AML-193 (cell line): ENCODE measurements at regions not wholly inside any gene's neighbourhood (a gene's known extent, or its start where the extent isn't known, plus 50 kb on each side); places are given as distances from the start of the nearest gene placed in this dataset.

ENCODE experiments used
- DNase-seq, 2 experiments: peaks; one replicate each; lab custom pipeline; 2025; lab: John Stamatoyannopoulos, UW

DNA sequence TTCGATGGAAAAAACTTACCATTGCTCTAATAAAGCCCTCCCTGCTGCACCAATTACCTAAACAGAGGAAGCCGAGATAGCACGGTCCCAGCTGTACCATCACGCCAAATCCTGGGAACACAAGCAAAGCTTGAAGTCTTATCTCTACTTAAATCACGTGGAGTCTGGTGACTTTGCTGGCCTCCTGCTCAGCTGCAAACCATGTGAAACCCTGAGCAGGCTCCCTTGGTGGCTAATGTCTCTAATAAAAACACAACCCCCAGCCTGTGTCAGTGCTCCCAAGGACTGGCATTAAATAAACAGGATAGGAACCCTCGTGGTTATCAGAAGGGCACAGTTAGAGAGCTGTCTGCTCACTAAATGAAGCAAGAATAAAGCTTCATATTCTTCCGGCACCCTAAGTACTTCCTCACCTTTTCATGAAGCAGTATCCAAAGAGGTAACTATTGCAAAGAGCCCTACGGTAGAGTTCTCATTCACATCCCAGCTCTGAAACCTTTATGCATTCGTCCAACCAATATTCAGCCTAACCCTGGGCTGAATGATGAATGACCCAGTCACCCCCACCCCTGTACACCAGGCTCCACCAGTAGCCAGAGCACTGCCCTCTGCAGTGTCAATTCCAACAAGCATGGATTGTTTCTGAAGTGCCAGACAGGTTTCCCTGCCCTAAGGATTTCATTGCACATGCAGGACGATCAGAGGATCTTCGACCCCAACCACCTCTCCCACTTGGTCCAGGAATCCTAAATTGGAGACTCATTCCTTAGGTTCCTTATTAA, 452.7 kb upstream of the TMPO start:
- DNase-seq = no peak

GRCh38 chr12:98064501-98064900, 450.9 kb upstream of the TMPO start:
- DNase-seq = no peak

DNA sequence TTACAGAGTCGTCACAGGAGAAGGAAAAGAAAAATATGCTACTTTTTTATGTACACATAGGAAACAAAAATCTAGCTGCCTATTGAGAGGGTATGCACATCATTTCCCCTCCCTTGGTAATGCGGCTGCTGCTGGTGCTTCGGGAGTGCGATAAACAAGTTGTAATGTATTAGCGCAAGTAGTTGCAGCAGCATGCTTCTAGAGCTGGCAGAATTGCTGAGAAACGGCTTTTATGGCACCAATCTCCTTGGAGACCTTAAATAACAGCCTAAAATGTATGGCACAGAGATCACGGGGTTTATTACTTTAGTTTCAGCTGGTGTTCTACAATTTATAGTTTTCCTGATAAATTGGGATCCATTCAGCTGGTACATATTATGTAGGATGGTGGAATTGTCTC, 447.6 kb upstream of the TMPO start:
- DNase-seq = no peak

DNA sequence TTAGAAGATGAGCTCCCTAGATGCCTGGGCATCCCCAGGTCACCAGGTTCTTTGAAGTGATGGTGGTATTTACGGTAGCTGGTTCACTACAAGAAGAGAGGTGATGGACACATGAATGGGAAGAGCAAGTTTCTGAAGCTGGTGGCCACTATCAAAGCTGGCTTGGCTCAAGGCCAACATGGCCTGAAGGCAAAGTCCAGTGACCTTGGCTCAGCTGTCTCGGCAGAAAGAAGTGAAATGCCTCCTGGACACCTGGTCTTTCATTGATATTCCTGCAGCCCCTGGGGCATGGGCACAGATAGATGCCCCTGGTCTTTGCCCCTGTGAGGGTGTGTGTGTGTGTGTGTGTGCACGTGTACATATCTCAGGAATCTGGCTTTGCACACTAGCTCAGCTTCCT, 441.8 kb upstream of the TMPO start:
- no peak for DNase-seq

DNA sequence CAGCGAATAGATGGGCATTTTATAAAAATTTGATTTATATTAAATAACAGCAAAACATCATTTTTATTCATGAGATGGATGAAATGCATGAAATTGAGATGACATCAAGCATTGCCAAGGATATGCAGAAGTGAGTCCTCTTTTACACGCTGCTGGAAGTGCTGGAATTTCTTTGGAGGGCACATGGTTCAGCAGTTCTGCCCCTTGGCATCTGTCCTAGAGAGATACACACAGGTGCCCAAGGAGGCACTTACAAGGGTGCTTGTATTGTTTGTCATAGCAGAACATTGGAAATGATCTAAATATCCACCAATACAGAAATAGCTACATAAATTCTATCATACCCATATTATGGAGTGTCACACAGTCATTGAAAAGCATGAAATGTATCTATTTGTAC, 441.1 kb upstream of the TMPO start:
- no peak for DNase-seq

DNA sequence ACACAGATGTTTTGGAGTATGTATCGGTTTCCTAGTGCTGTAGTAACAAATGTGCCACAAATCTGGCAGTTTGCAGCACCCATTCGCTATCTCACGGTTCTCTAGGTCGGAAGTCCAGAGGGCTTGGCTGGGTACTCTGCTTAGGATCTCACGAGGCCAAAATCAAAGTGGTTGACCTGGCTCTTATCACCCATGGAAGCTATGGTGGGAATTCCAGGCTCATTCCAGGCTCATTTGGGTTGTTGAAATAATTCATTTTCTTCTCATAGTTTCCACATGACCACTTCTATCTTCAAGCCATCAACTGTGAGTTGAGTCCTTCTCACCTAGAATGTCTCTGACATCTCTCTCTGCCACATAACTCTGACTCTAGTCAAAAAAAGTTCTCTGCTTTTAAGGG, 431.0 kb upstream of the TMPO start:
- no peak for DNase-seq

DNA sequence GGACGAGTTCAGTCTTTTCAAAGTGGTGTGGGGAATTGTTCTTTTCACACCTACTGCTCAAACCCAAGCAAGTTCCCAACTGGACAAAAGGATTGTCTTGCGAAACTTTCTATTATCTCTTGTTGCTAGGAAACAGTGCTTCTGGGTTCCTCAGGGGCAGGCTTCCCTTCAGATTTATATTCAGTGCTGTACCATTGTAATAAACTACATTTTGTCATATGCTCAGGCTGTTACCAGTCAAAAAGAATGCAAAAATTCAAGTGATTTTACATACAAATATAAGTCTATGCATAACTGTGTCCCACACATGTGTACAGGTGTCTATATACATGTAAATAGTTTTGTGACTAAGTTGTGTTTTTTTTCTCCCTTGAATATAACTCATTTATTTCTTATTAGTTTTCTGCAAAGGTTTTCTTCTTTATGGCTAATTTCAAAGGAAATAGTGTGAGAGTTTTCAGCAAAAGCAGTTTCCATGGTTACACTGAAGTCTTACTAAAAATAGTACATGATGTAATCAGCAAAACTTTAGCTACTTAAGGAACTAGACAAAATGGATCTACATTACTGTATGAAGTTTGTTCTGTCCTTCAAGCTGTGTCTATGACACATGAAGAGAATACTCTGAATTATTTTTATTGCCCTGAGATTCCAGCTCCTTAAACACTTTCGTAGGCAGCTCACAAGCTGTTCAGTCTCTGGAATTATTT, 430.2 kb upstream of the TMPO start:
- DNase-seq = no peak

DNA sequence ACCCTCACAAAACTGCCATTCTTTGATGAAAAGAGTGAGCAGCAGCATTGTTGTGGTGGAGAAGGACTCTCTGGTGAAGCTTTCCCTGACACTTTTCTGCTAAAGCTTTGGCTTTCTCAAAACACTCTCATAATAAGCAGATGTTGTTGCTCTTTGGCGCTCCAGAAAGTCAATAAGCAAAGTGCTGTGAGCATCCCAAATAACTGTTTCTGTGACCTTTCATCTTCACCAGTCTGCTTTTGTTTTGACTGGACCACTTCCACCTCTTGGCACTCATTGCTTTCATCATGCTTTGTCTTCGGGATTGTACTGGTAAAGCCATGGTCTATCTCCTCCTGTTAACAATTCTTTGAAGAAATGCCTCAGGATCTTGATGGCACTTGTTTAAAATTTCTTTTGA, 424.7 kb upstream of the TMPO start:
- no peak for DNase-seq

GRCh38 chr12:98096436-98096835, 419.0 kb upstream of the TMPO start:
- no peak for DNase-seq

DNA sequence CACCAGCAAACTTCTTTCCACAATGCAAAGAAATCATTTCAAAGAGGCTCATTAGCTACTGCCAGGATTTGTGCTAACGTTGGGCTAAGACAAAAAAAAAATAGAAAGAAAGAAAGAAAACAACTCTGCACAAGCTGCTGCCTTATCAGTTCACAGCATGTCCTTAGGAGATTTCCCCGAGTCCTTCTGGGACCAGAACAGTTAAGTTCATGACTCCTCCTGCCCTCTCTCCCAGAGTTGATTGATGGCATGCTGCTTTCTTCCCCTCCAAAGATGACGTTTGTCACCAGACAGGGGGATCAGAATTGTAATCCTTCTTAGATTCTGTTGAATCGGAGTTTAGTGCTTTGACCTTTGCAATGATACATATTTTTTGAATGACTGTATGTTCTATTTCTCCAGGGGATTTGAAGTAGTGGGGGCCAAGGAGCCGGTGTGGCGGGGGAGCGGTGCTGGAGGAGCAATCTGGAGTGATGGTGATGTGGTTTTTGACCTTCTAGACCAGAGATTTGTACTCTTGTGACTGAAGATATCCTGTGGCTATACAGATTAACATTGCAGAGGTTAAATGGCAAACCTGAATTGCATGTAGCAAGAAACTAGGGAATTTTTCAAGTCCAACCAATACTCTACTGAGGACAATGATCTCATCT, 409.2 kb upstream of the TMPO start:
- DNase-seq = no peak

DNA sequence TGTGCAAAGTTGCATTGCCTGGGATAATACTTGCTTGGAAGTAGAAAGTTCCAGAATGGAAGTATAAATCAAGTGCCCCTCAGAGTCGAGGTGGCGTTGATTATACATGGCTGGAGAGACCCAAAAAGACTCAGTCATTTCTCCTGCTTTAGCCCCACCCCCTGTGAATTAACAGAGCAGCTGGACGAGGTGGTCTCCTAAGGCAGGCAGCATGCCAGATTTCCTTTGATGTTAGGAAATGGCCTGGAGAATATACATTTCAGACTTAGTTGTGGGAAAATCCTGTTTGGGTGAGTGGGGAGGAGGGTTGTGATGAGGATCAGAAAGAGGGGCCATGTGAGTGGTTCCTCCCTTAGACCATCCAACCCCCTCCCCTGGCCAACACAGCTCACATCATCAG, 406.1 kb upstream of the TMPO start:
- no peak for DNase-seq

- DNase-seq = no peak
Observed at GRCh38 chr12:98110536-98110935, 404.9 kb upstream of the TMPO start.

- DNase-seq = no peak
Observed at GRCh38 chr12:98113548-98113947, 401.8 kb upstream of the TMPO start.

DNA sequence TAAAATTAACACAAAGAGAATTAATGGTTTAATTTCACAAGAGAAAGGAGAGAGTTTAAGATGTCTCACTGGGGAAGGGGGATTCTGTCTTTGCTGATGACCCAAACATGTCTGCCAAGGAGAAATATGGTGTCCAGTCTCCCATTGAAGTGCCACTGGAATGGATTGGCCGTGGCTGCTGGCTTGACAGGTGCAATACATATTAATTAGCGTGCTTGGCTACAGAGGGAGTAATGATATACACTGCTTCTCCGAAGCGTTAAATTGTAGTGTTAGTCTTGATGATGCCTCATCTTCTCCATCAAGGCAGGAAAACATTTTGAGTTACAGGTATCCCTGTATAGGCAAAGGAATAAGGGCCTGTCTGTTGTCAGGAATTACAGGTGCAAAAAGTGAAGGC, 393.4 kb upstream of the TMPO start:
- no peak for DNase-seq

GRCh38 chr12:98123021-98123461, 392.3 kb upstream of the TMPO start:
- no peak for DNase-seq

DNA sequence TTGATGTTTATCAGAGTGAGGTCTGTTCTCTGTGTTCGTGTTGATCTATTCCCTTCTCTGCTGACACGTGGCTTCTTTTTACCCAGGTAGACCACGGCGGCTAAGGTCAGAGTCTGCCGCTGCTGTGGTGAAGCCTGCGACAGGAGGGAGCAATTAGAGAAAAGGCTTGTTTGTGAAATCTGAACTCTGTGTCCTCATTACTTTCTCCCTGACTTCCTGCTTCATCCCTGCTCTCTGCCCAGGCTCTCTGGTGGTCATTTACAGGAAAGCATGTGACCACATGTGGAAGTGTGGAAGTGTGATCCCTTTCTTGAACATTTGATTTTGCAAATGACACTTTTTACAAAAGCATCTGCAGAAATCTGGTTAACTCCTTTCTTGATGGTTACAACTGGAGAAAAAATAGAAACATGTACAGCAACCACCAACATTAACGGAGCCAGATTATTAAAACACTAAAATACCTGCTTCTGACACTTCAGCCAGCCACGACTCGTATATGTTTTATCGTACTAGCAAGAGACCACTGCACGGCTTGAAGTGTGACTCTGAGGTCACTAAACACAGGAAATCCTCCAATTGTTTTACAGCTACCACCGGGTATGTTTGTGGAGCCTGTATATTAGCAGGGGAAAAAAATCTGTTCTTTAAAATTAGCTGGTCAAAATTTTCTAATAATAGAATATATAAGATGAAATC, 388.6 kb upstream of the TMPO start:
- no peak for DNase-seq

DNA sequence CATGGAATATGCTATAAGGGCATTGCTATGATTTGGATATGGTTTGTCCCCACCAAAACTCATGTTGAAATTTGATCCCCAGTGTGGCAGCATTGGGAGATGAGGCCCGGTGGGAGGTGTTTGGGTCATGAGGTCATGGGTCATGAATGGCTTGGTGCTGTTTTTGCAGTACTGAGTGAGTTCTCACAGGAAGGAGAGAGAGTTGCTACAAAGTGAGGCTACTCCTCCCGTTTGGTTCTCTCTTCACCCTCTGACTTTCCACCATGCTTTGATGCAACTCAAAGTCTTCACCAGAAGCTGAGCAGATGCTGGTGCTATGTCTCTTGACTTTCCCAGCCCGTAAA, 388.1 kb upstream of the TMPO start:
- DNase-seq = no peak

GRCh38 chr12:98127854-98128253, 387.5 kb upstream of the TMPO start:
- DNase-seq = no peak

- no peak for DNase-seq
Observed at GRCh38 chr12:98136544-98136943, 378.8 kb upstream of the TMPO start.

DNA sequence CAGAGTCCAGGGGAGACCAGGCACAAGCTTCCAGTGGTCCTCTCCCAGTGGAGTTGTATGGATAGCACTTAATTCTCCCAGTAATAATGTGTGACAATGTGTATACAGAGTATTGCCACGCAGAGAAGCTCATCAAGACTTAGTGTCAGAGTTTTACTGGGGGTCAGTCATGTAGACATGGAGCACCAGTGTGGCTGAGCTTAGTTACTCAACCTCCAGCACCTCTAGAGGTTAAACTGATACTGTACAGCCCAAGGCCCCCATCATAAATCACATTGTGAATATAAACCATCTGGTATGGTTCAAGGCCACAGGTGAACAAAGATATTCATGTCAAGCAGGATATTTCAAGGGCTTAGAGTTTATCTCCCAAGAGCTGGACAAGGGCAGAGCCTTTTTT, 378.1 kb upstream of the TMPO start:
- DNase-seq = no peak

GRCh38 chr12:98144953-98145352, 370.4 kb upstream of the TMPO start:
- DNase-seq = no peak

- no peak for DNase-seq
Observed at GRCh38 chr12:98146043-98146442, 369.3 kb upstream of the TMPO start.

GRCh38 chr12:98146487-98146886, 368.9 kb upstream of the TMPO start:
- no peak for DNase-seq
